Ureter (tissue), 1 donor: ENCODE measurements at regions not wholly inside any gene's neighbourhood (a gene's known extent, or its start where the extent isn't known, plus 50 kb on each side); places are given as distances from the start of the nearest gene placed in this dataset.

Source experiments
- DNase-seq: peaks from one replicate; pipeline ENCODE4 v3.0.0-alpha.2; 2020; ENCODE audit warnings: low spot score
- donor health status: DM: yes; HTN: yes; CAD: no.

DNA sequence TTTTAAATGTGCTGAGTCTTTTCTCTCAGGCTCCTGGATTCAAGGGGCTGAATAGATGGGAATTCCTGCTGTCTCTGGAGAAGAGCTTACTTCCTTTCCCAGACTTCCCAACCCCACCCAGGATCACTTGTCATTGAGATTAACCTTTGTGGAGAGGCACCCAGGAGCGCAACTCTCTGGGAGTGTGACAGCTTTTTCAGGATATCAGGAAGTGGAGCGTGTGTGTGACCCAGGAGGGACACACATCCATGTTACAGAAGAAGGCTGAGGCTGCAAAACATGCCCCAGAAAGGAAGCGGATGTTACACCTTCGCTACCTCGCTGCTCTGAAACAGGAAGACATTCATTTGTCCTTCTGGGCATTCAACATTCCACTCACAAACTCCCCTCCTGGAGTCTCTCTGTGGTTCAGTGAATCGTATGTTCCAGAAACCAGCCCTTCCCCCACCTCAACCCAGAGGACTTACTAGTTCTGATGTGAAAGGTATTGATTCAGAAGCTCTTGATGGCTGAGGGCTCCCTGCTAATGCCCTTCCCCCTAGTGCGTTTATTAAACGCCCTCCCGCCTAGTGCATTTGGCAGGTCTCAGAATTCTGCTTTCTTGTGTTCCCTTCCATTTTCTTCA is 523.9 kb downstream of the TNS1 start:
- no peak for DNase-seq

DNA sequence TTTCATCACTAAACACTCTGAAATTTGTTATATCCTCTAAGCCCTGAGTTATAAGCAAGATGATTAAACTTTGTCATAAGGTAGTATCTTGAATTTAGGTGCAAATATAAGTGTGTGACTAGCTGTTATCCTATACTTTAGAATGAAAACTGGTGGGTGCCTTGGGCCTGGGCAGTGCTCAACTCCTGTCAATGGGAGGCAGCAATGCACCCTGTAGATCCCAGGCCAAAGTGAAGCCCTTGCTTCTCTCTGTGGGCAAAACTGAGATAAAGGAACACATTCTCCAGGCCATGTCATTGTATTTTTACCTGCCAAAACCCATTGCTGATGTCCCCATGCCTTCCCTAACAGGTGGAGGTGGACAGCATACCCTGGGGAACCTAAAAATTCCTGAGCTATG is 525.2 kb downstream of the TNS1 start:
- DNase-seq, result no peak

DNA sequence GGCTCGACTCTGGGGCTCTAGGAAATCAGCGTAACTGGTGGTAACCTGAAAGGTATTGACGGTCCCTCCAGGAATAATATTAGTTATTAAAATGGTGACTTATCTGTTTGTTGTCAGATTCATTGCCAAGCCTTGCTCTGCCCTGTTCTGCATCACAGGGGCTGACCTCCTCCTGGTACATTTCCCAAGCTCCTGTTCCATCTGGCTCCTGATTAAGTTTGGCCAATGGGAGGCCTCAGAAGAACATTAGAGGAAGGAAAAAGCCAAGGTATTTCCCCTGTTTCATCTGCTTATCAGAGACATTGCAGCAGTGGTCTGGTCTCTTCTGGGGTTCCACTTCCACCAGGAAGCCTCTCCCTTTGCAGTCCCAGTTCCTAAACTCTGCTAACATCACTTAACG is 527.0 kb downstream of the TNS1 start:
- DNase-seq, result no peak

DNA sequence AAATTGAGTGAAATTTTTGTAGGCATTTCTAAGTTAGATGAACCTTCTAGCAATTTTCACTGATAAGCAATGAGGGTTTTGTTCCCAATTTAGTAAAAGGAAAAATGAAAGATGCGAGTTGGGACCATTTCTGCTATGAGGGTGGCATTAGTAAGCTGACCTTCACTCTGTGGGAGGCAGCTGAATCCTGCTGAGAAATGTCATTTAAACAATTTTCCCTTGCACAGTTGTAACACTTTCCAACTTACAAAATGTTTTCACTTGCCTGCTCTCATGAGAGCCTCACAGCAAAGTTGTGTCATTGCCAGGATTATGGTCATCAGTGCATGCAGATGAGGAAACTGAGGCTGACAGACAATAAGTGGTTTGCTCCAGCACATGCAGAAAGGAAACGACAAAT is 527.7 kb downstream of the TNS1 start:
- no peak for DNase-seq

DNA sequence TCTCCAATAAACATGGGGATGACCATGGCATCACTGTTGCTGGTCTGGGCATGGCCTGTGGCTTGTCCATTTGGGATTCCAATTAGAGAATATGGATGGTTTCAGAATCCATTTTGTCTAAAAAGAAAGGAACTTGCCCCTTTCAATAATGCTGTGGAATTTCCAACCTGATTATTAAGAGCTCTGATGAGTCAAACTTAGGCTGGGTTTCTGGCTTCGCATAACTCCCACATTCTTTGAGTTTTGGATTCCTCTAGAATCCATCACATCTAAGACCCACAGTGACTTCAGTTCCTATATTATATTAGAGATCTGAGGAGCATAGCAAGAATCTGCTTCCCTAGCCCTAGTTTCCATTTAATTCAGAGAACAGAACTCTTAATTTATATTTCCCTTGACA is 531.5 kb downstream of the TNS1 start:
- no peak for DNase-seq

DNA sequence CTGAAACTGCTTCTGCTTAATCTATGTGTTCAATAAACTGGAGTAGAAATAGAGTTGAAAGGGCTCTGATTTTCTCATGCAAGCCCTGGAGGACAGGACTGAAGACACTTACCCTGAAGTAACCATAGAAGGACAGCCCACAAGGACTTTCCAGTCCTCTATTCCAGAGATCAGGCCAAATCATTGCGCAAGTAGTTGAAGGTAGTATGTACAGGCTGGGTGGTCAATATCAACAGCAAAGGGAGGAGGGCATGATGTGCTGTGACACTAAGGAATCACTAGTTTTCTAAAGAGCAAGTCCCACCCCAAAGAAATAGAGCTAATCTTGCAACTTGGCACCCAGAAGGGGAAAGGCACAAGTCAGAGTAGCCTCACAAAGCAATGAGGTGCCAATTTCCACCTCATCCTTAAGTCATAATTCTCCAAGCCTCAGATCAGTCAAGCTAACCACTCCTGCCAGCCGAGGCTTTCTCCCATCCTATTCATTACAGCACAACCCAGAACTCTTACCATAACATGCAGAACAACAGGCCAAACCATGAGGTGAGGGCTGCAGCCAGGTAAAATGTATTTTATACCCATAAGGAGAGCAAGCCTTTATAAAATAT is 533.5 kb downstream of the TNS1 start:
- DNase-seq, result no peak

DNA sequence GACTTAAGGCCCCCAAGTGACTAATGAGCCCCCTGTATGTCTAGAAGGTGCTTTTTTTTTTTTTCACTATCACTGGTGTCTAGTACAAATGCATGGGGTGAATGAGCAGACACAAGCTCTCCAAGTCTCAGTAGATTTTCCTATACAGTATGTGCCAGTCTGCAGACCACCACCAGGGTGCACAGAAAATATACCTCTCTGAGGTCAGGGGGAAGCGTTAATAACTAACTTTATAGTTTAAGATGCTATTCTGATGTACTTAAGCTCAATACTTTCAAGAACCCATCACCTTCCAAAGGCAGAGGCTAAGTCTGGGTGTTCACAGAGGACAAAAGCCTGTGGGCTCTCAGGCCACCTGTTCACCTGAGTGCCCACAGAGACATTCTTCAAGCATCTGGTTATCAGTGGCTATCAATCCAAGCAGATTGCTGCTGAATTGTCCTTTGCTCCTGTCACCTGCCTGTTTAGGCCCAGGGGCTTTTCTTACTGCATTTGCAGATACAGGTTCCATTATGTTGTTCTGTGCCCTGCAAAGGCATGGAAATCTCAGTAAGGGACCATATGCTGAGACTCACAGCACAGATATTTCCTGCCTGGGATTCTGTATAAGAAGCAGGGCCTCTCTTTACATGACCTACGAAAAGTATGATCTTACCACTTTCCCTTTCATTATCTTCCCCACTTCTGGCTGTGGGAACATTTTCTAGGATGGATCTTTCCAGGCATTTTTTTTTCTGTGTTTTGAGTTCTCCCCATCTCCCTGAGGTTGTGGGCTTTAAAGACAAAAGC is 534.6 kb downstream of the TNS1 start:
- DNase-seq, result no peak

DNA sequence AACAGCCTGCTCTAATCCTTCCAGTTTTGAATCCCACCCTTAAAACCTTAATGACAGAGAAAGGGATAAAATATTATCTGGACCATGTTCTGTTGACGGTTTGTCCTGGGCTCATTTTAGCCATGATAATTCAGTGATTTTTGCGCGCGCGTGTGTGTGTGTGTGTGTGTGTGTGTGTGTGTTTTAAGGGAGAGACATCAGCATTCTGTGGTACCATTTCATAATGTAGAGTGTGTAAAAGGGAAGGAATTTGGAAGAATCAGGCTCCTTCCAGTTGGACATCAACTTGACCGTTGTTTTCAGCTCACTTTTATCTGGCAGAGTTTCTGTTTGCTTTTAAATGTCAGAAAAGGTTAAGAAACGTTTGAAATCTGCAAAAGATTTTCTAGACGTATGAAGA is 535.5 kb downstream of the TNS1 start:
- DNase-seq, result no peak

DNA sequence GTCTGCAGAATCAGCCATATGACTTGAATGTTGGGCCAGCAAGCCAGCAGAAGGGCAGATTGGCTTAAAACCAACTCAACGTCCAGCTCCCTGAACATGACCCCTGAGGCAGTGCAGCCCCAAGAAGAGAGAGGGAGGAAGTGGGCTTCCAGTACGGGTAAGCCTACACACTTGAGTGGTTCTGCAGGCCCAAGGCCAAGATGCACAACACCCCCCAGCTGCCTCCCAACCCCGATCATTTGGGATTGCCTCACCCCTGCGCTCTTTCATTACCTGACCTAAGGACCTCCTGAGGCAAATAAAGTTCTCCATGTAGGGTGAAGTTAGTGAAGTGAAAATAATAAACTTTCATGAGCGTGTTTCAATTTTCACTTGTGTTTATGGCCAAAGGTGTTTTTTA is 536.0 kb downstream of the TNS1 start:
- no peak for DNase-seq

DNA sequence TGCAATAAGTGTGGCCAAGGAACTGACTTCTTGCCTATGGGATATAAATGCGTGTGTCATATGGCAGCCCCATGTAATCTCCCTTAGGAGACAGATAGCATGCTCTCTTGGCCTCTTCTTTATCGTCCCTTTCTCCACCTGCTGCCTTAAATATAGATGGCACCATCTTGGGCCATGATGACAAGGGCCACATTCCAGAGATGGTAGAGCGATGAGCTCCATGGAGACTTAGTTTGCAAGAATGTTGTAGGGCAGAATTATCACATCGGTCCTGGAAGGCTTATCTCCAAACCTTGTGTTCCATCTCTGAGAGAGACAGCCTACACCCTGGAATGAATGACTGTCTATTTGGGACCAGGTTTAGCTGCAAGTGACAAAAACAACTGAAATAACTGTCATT is 536.7 kb downstream of the TNS1 start:
- no peak for DNase-seq

DNA sequence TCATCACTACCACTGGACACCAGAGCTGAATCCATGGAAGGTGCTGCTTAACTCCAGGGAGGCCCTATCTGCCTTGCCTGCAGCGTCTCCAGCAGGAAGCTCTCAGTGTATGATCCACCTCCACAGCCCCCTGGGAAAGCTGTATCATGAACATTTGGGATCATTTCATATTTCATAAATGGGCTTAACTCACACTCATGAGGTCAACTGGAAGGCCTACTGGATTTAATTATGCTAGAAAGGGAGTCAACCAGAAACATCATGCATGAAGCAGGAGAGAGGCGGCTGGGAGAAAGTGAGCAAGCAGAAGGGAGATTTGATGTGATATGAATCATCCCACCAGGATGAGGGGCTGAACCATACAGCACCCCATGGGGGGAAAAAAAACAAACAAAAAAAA is 537.7 kb downstream of the TNS1 start:
- no peak for DNase-seq

DNA sequence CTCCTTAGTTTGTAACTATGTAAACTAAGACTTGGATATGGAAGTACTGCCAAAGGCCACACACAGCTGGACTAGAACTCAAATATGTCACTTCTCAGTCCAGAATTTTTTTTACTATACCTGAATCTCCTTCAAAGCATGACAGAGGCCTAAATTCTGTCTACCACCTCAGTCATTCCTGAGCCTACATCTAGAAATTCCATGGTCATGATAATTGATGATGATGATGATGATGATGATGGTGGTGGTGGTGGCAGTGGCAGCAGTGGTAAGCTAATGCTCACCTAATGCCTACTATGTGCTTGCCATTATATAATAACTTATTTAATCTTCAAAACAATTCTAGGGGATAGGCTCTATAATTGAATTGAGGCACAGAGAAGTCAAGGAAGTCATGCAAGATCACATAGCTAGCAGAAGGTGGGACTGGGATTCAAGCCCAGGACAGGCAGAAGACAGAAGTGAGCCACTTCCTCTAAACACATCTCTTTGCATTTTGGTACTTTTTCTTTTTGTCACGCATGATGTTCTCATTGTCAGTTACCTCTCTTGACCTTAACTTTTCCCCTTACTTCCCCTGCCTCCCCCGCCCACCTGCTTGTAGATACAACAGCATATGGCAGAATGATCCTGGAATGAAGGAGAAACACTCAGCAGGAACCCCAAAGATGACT is 539.3 kb downstream of the TNS1 start:
- no peak for DNase-seq

DNA sequence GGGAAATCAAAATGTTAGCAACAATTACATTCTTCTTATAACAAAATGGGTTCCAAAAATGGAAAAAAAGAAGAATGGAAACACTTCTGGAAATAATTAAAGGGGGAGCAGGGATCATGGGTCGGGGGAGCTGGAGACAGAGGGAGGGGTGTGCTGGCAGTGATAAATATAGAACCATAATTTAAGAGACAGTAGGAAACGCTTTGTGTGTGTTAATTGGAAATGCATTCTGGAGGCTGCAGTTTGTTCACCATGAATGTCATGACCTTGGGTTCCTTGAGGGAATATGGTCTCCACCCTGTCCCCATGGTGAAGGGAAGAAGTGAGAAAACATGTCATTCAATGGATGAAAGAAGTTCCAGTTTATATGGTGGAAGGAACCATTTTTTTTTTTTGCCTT is 540.7 kb downstream of the TNS1 start:
- no peak for DNase-seq

DNA sequence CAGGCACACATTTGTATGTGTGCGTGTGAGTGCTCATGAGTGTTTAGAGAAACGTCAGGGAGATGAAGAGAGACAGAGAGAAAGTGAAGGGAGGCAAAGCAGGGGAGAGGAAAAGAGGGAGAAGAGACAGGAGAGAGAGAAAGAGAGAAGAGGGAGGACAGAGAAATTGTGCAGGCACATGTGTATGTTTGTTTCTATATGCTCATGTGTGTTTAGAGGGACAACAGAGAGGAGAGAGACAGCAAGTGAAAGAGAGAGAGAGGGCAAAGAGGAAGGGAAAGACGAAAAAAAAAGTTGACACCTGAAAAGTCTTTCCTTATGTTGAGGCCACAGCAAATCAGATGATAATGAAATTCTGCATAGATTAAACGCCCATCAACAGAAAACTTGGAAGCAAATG is 541.1 kb downstream of the TNS1 start:
- DNase-seq, result no peak

DNA sequence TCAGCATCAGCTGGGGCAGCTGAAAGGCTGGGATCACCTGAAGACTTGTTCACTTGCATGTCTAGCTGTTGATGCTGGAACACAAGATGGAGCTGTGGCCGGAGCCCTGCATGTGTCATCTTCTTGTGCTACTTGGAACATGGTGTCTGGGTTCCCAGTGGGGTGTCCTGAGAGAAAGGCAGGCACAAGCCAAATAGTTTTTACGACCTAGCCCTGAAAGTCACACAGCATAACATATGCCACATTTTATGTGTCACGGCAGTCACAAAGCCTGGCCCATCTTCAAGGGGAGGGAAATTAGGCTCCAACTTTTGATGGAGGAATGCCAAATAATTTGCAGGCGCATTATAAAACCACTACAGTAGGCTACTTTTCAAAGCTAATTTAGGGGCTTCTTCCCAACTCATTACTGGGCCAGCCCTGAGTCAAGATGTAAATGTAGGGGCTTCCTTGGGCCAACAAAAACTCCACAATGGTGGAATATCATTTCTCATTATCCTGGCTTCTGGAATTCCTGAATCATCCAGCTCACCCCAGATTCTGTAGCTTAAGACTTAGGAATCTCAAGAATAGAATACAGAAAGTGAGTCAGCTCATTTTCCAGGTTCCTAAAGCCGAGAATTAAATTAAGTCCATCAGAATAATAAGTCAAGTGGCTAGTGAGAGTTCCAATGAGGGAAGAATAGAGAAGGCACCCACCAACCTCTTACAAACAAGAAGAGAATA is 543.0 kb downstream of the TNS1 start:
- no peak for DNase-seq

DNA sequence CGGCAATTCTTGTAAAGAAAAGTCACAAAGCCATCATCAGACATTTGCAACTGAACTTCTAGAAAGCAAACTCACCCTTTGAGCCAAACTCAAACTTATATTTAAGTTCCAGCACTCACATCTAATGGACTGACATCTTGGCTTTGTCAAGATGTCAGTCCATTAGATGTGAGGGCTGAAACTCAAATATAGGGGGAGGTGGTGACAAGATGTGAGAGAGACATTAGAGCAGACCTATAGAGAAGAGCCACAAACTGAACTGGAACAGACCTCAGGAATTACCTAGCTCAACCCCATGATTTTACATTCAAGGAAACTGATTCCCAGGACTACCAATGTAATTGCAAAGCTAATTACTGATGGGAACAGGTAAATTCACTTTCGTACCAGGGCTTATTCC is 543.8 kb downstream of the TNS1 start:
- DNase-seq, result no peak

DNA sequence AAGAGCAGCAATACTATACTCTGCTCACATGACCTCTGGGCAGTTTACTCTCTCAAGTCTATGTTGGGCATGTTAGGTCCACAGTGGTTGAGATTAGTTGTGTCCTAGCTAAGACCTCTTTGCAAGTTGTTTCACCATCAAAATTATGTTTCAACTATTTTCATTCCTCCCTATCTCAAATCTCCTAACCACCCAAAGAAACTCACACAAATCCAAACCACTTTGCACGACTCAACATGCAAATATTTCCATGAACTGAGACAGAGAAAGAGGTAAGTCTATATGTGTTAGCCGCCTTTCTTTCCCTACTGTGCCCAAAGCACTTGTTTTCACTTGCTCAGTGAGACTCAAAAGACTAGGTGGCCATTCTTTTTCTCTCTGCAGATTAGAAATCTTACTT is 546.8 kb downstream of the TNS1 start:
- no peak for DNase-seq

DNA sequence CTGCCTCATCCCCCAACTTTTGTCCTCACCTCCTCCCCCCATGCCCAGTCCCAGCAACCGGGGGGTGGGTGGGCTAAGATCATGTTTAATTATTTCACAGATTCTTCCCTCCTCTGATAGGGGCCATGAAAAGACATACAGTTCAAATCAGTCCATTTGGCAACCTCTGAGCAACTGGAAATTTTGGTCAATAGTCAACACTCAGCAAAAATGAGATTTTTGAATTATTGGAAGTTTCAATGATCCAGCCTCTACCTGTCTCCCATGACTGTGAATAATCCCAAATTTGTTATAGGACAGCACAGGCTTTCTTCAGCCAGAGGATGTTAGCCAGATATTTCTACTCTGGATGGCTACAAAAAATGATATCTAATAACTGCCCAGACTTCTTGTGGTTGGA is 549.9 kb downstream of the TNS1 start:
- no peak for DNase-seq

DNA sequence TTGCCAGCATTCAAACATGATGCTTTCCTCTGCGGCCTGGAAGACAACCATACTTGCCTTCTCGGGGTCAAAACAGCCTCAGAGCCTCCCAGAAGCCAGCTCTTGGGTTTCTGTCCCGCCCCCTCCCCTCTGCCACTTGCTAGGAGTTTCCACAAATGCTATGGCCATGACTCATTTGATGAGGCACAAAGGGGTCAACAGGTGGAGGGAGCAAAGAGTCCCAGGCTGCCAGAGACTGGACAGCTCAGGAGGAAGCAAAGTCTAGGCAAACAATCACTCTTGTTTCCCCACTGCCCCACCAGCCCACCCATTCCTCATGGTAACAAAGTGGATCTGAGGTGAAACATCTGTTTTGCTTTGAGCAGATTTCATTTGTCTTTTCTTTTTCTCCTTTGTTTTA is 551.1 kb downstream of the TNS1 start:
- DNase-seq, result no peak

DNA sequence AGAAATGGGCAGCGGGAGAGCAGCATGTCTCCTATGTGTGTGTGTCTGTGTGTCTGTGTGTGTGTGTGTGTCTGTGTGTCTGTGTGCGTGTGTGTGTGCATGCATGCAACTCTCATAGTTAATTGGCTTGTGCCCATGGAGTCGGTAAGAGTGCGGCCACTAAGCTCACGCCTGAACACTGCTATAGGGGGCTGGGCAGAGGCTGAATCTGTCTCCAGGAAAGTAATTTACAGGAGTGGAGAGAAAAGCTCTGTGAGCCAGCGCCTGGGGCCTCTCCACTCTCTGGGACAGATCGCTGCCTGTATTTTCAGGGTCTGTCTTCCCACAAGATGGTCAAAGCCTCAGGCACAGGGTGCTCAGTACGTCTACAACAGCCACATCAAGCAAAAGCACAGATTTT is 553.4 kb downstream of the TNS1 start:
- no peak for DNase-seq

DNA sequence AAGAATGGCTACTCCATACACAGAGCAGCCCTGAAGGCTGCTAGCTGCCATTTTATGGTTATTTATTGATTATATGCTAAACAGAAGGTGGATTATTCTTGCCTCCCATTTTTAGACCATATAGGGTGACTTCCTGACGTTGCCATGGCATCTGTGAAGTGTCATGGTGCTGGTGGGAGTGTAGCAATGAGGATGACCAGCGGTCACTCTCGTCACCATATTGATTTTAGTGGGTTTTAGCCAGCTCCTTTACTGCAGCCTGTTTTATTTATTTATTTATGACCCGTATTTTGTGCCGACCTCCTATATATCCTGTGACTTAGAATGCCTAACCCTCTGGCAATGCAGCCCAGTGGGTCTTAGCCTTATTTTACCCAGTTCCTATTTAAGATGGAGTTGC is 553.9 kb downstream of the TNS1 start:
- no peak for DNase-seq

DNA sequence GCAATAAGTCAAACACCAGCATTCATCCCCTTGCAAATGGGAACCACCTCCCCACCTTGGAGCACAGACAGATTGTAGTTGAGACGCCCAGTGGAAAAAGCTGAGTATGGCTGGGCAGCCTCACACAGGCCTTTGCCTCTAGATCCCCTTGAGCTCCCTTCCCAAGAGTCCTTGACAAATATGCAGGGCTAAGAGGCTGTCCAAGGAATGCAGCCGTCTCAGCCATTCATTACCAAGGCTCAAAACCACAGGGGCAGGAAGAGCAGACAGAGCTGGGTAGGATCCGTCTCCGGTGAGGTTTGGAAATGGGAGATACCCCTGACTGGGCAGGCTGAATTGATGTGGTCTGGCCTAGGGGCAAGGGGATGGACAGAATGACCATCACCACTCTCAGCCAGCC is 557.1 kb downstream of the TNS1 start:
- no peak for DNase-seq
